ENCODE measurements at regions not wholly inside any gene's neighbourhood (a gene's known extent, or its start where the extent isn't known, plus 50 kb on each side); places are given as distances from the start of the nearest gene placed in this dataset.

- TF ChIP-seq CTCF (IDR thresholded peaks at IDR 0.05; ENCODE audit: low read depth, low read length), result no peak
- TF ChIP-seq, protein P1, sequence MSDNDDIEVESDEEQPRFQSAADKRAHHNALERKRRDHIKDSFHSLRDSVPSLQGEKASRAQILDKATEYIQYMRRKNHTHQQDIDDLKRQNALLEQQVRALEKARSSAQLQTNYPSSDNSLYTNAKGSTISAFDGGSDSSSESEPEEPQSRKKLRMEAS (IDR thresholded peaks at IDR 0.05; ENCODE audit: low read depth, low read length), result no peak
Measured at GRCh38 chr5:28216939-28217360, 1178.6 kb upstream of the CDH9 start.
